ENCODE measurements at regions not wholly inside any gene's neighbourhood (a gene's known extent, or its start where the extent isn't known, plus 50 kb on each side); places are given as distances from the start of the nearest gene placed in this dataset.
"Not testable (repeated sequence)": the region's sequence is repeated elsewhere in the genome, so short reads cannot be mapped to it uniquely, and the experiment has no call there.

DNA sequence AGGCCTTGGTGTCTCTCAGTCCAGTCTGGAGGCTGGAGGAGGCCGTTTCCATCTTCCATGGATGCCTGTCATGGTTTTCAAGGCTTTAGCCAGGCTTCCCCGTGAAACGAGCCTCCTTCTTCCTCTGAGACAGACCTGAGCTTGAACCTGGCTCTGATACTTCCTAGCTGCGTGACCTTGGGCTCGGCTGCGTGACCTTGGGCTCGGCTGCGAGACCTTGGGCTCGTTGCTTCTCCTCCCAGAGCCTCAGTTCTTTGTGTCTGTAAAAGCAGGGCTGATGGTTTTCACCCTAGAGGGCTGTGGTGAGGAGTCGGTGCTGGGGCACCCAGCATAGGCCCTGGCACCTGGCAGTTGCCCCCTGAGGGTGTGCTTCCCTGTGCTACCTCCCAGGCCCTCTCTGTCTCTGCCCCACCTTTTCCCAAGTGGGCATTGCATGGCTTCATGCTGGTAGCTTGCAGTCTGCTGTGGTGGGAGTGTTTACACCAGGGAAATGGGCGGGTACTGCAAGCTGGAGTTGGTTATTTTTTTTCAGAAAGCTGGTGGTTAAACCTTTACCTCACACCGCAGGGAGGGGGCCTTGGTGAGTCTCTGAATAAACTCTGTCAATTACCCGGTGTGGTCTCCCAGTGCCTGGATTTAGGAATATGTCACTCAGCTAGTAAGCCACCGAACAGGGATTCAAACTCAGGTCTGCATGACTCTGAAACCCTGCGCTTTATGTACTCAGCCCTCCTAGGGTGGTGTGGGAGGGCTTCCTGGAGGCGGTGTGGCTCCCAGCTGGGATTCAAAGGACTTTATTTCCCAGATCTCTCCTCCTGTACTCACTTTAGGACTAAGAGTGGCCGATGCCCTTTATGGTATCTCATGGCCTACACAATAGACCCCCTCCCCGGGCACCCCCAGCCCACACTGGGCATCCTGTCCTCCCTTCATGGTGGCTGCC, 129.0 kb upstream of the CIBAR2 start:
- DNase-seq = no peak

DNA sequence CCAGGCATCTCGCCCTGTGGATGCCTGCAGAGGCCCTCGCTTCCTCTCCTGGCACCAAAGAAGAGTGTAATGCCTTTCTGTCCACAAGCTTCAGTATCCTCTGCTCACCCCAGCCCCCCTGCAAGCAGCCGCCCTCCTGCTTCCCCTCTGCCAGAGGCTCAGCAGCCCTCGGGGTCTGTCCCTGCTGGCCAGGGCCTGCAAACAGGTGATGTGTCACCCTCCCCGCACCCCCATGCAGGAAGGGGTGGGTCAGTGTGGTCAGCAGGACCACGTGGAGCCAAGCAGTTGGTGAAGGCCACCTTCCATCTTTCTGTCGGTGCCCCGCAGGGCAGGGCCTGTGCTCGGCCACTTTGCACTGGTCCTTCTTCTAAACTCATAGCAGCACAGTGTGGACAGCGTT, 129.9 kb upstream of the CIBAR2 start:
- DNase-seq = no peak

DNA sequence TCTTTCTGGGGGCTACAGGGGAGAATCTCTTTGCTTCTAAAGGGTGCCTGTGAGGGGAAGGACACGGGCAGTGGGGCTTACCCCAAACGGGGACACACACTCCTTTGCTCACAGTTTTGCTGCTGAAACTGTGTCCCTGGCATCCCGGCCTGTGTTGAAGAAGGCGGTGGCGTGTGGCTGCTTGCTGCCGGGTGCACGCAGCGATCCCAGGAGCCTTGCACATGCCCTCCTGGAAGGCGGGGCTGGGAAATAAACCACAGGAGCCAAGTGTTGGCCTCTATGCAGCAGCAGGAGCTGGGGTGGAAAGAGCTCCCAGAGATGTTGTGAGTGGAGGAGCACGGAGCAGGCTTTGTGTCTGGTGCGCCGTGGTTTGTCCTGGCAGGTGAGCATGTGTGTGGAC, 131.0 kb upstream of the CIBAR2 start:
- DNase-seq = no peak

DNA sequence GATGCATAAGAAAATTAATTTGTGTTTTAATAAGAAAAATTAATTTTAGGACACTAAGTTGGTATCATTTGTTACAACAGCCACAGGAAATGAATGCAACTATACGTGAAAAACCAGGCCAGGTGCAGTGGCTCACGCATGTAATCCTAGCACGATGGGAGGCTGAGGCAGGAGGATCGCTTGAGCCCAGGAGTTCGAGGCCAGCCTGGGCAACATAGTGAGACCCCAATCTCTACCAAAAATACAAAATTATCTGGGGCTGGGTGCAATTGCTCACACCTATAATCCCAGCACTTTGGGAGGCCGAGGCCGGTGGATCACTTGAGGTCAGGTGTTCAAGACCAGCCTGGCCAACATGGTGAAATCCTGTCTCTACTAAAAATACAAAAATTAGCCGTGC, 132.2 kb upstream of the CIBAR2 start:
- not testable (repeated sequence) for DNase-seq

DNA sequence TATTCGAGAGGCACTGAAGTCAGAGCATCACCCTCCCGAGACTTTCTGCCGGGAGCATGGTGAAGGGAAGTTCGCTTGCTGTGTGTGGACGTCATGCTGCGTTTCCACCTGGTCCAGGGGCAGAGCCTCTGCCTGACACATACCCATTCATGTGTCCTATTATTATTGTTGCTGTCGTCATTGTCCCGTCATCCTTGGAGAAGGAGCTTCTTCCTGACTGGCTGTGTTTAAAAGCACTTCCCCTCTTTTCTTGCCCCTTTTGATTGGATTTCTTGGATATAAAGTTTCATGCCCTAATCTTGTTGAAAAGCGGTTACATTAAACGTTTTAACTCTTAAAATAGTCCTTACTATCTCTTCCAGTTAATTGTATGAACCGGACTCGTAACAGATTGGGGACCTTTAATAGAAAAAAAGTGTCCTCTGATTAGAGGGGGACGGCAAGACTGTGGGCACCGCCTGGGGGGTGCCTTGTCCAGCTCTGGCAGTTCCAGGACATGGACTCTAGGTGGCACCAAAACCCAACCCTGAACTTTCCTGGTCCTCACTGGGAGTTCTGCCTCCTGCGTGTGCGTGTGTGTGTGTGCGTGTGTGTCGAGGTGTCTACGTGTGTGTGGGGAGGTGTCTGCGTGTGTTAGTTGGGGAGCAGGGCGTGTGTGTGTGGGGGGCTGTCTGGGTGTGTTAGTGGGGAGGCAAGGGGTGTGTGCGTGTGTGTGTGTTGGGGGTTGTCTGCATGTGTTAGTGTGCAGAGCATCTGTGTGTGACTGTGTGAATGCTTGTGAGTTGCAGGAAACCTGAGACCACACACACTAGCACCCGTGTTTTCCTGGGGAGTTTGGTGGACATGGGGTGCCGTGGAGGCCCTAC, 133.3 kb upstream of the CIBAR2 start:
- peak; percentile 65 for DNase-seq

- peak; percentile 84 for DNase-seq
These were observed 134.2 kb upstream of the CIBAR2 start for GRCh38 chr16:85246473-85246872.

DNA sequence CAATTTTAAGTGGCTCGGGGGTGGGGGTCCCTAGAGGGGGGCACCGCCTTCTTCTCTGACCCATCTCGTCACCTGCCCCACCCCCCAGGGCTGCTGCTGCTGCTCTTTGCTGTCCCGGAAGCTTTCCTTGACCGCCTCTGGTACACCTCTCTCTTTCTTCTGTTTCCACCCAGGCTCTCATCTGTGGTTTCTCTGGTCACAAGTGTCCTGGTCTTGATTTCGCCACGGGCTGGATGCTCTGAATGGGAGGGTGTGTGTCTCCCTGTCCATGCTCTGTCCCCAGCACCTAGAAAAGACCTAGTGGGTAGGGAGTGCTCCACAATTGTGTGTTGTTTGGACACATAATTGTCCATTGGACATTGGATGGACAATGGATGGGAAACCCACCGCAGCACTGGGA, 134.7 kb upstream of the CIBAR2 start:
- no peak for DNase-seq

- DNase-seq = no peak
These were observed 136.1 kb upstream of the CIBAR2 start for GRCh38 chr16:85248342-85248741.

- no peak for DNase-seq
These were observed 136.6 kb upstream of the CIBAR2 start for GRCh38 chr16:85248857-85249256.

DNA sequence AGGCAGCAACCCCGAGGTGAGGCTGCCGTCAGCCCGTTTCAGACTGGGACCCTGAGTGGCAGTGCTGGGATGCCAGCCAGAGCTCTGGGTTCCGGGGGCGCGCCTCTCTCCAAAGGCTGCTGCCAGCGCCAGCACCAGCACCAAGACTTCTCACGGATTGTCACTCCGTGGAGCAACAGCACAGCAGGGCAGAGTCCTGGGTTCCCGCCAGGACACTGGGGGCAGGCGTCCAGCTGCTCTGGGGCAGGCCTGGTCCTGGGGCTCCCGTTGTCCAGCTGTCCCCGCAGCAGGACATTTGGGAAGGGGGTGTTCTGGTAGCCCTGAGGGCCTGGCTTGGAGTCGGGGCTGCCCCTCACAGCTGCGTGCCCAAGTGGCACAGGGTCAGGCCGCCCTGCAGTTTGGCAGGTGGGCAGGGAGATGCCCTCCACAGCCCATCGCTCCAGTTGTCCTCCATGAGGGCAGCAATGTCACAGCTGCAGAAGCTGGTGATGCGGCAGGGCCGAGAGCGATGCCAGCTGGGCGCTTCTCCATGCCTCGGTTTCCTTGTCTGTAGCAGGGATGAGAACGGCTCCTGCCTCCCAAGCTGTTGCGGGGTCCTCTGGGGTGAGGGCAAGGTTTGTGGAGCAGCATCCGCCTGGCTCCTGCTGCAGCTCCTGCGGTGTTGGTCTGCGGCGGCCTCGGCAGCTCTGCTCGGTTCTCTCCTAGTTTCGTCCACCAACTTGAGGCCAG, 137.3 kb upstream of the CIBAR2 start:
- DNase-seq = no peak

DNA sequence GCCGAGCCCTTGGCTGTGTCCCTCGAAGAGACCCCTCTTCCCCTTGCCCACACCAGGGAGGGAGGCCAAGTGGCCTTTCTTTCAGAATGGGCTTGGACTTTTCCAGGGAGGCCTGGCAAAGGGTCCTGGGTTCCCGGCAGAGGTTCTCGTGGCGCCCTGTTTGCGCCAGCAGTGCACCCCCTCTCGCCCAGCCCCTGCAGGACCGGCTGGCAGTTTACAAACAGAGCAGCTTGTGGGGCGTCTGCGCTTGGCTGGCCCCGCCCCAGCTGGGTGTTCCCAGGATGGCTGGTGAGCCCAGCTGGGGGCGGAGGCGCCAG, 137.8 kb upstream of the CIBAR2 start:
- no peak for DNase-seq

DNA sequence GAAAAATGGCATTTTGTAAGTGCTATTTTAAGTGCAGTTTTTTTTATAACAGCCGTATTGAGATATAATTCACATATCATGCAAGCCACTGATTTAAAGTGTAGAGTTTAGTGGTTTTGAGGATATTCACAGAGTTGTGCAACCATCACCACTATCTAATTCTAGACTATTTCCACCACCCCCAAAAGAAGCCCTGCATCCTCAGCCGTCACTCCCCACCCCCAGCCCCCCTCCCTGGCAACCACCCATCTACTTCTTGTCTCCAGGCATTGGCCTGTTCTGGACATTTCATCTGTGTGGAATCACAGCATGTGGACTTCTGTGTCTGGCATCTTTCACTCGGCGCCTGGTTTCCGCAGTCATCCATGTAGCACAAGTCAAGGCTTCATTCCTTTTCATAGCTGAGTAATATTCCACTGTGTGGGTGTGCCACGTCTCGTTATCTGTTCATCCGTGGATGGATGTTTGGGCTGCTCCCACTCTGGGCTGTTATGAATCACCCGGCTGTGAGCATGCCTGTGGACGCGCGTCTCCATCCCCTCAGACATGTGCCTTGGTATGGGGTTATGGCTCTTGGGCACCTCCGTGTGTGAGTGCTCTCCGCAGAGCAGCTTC, 138.4 kb upstream of the CIBAR2 start:
- DNase-seq = no peak

DNA sequence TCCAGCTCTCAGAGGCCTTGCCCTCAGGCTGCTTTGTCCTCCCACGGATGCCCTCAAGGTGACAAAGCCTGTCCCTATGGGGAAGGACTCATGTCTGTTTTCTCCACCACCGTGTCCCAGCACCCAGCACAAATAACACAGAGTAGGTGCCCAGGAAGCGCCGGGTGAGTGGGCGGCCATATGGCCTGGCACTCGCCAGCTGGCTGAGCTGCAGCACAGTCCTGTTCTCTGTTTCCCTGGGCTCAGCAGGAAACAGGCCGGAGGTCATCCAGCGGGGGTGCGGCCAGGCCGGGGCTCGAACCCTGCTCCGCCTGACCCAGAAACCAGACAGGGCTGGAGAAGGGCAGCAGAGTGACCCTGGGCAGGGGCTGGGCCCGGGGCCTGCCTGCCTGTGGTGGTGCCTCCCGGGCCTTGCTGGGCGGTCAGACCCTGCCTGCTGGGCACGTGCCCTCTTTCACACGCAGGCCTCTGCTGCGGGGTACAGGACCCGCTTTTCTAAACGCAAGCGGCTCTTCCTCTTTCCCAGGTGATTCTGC, 139.0 kb upstream of the CIBAR2 start:
- DNase-seq = no peak

DNA sequence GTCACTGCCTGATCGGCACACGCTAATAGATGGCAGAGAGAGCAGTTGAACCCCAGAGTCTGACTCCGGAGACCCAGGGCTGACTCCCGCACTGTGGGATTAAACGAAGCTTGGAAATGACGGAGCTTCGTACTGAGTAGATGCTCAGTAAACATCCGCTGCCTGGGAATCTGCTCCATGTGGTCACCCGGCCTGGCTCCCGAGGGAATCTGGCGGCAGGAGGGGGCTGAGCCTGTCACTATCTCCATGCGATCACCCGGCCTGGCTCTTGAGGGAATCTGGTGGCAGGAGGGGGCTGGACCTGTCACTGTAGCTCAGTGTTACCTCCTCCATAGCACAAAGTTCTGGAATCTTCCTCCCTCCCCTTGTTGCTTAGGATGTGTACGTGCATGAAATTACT, 139.7 kb upstream of the CIBAR2 start:
- DNase-seq = no peak

DNA sequence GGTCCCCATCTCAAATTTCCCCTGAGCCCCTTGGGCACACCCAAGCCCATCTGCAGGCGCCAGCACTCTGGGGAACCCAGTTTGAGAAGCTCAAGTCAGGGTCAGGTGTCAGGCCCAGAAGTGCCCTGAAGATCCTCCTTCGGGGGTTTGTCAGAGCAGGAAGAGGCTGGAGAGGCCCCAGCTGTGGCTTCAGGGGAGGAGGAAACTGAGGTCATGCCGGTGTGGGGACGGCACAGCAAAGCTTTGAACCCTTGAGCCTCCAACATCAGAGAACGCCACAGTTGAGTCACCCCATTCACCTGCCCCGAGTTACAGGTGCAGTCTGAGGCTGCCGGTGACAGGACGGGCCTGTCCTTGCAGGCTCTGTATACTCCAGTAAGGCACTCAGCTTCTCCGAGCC, 140.2 kb upstream of the CIBAR2 start:
- DNase-seq = no peak

GRCh38 chr16:85253084-85253941, 141.0 kb upstream of the CIBAR2 start:
- no peak for DNase-seq

- DNase-seq = no peak
These were observed 141.8 kb upstream of the CIBAR2 start for GRCh38 chr16:85254051-85254450.

DNA sequence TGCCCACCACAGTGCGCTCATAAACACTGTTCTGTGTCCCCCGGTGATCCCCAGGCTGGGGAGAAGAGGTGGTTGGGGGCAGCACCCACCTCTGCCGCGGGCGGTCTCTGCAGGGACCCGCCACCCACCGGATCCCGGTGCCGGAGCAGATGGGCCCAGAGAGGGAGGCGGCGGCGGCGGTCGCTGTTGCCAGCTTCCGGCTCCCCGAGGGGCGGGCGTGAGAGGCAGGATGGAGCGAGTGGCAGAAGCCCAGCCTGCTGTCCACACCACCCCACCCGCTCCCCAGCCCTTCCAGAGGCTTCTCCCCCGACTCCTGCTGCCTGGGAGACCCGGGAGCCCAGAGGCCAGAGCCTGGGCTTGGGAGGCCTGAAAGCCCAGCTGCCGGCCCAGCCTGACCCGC, 142.6 kb upstream of the CIBAR2 start:
- DNase-seq = no peak

- DNase-seq = no peak
These were observed 143.5 kb upstream of the CIBAR2 start for GRCh38 chr16:85255777-85256176.

- no peak for DNase-seq
These were observed 144.0 kb upstream of the CIBAR2 start for GRCh38 chr16:85256190-85256739.

- no peak for DNase-seq
These were observed 145.2 kb upstream of the CIBAR2 start for GRCh38 chr16:85257483-85257882.

Measured in COR-L47 (cell line).